ENCODE measurements at regions not wholly inside any gene's neighbourhood (a gene's known extent, or its start where the extent isn't known, plus 50 kb on each side); places are given as distances from the start of the nearest gene placed in this dataset.
A peak's percentile ranks its signal among the peaks of the same experiment; 100 is the strongest.

DNA sequence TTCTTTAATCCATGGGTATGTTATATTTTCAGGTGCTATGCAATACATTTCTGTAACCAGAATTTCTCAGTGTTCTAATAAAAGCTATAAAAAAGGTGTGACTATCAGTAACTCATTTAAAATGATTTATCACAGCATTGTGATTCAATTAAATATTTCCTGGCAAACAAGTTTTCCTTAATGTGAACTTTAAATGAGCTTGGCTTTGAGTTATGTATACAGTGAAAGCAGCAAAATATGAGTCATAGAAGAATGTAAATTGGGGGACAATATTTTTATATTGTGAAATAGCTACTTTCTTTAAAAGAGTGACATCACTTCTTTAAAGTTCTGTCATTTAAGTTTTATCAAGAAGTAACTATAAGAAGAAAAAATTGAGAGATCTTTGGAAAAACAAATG lies 484.9 kb upstream of the MAN1A1 start (continued):
- peak; percentile 38; the same call in 1 of the 2 replicates for TF ChIP-seq CEBPB (IDR thresholded peaks at IDR 0.05; ENCODE audit: borderline replicate concordance, low read depth, low read length)
- no peak for TF ChIP-seq SOX6 (IDR thresholded peaks at IDR 0.05)
- TF ChIP-seq SOX6 (CRISPR knock-in tag; IDR thresholded peaks at IDR 0.05), result no peak
- TF ChIP-seq FOXP1 (IDR thresholded peaks at IDR 0.05), result no peak
- TF ChIP-seq FOXP1 (CRISPR knock-in tag; IDR thresholded peaks at IDR 0.05), result no peak
- TF ChIP-seq RFX5 (IDR thresholded peaks at IDR 0.05; ENCODE audit: low read depth, low read length), result no peak
- TF ChIP-seq, protein P1, sequence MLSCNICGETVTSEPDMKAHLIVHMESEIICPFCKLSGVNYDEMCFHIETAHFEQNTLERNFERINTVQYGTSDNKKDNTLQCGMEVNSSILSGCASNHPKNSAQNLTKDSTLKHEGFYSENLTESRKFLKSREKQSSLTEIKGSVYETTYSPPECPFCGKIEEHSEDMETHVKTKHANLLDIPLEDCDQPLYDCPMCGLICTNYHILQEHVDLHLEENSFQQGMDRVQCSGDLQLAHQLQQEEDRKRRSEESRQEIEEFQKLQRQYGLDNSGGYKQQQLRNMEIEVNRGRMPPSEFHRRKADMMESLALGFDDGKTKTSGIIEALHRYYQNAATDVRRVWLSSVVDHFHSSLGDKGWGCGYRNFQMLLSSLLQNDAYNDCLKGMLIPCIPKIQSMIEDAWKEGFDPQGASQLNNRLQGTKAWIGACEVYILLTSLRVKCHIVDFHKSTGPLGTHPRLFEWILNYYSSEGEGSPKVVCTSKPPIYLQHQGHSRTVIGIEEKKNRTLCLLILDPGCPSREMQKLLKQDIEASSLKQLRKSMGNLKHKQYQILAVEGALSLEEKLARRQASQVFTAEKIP (CRISPR knock-in tag; IDR thresholded peaks at IDR 0.05; ENCODE audit: borderline replicate concordance), result no peak
- no peak for TF ChIP-seq ZNF510 (CRISPR knock-in tag; IDR thresholded peaks at IDR 0.05; ENCODE audit: low read depth)

DNA sequence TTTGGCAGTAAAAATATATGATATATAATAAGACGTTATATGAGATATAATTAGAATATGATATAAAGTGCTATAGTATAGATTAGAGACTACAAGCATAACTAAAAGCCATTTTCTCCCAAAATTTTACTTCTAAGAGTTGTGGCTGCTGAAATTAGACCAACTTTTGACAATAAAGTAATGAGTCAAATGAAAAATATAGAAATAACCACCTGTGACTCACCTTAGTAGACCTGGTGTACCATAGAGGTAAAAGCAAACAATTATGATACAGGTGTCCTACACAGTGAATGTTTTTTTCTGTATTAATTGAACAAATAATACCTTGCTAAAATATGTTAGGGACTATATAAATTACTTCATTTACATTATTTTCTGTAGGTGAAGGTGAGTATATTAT lies 482.9 kb upstream of the MAN1A1 start:
- POLR2A ChIA-PET, result no interaction called here
- H3K79me2 ChIP-seq (ENCODE audit: insufficient read depth, low read length), result no peaks in the 10 kb centered on the region
- no peaks in the 10 kb centered on the region for H3K4me1 ChIP-seq (ENCODE audit: insufficient read depth, low read length)
- no peak overlapping the region for H2AFZ ChIP-seq (ENCODE audit: low read length)
- no peak overlapping the region for H3K4me3 ChIP-seq (replicated peaks in 1 of 3; ENCODE audit: insufficient read depth in 1 of 3, low read depth in 2 of 3, low read length in 3 of 3)
- H3K9ac ChIP-seq (ENCODE audit: insufficient read depth, low read depth, low read length), result no peak overlapping the region
- WGBS (ENCODE audit: low lambda C conversion rate), result 2% methylated on average over 1 of the region's 1 CpG
- intact Hi-C loops (cut with micrococcal nuclease; ENCODE audit: unreplicated experiment), result no loop called here
- H3K9me3 ChIP-seq (ENCODE audit: low read length), result no peaks in the 10 kb centered on the region
- CTCF ChIA-PET (ENCODE audit: low intra/inter-chr PET ratio, low total read pairs), result no interaction called here
- in situ Hi-C loops (cut with HindIII; ENCODE audit: extremely low pct_ligation_motif_present, low pct_unique_long_range_greater_than_20kb), result no loop called here
- ATAC-seq (no peak), DNase-seq (ENCODE audit: low spot score) (no peak), FAIRE-seq (no peak)
- no peaks in the 10 kb centered on the region; a peak in 1 of 5 replicates for H3K27me3 ChIP-seq (ENCODE audit: control insufficient read depth in 1 of 2, insufficient read depth in 2 of 2, low read length in 2 of 2)
- H3K4me2 ChIP-seq (ENCODE audit: low read depth, low read length), result no peak overlapping the region
- no peaks in the 10 kb centered on the region for H4K20me1 ChIP-seq (ENCODE audit: insufficient read depth, low read length)
- no peak overlapping the region for H3K27ac ChIP-seq (ENCODE audit: extremely low read length, insufficient read depth, low read length)
- no TSS peak for BruUV-seq (replicated peaks)
- no peaks in the 10 kb centered on the region for H3K36me3 ChIP-seq (replicated peaks in 1 of 2; ENCODE audit: control insufficient read depth in 1 of 2, insufficient read depth in 2 of 2, low read length in 2 of 2)
- no peak for TF ChIP-seq ZFY (CRISPR knock-in tag; IDR thresholded peaks at IDR 0.05)
- TF ChIP-seq ZNF674 (CRISPR knock-in tag; IDR thresholded peaks at IDR 0.05; ENCODE audit: low read depth), result no peak
- no peak for TF ChIP-seq ZKSCAN5 (CRISPR knock-in tag; IDR thresholded peaks at IDR 0.05)
- no peak for TF ChIP-seq TEAD2 (CRISPR knock-in tag; IDR thresholded peaks at IDR 0.05)
- TF ChIP-seq MTF2 (CRISPR knock-in tag; IDR thresholded peaks at IDR 0.05; ENCODE audit: borderline replicate concordance), result no peak
- TF ChIP-seq CHCHD3 (CRISPR knock-in tag; IDR thresholded peaks at IDR 0.05), result no peak
- no peak for TF ChIP-seq RAD21 (CRISPR knock-in tag; IDR thresholded peaks at IDR 0.05)
- TF ChIP-seq PTBP1 (IDR thresholded peaks at IDR 0.05; ENCODE audit: low read depth, low read length, poor library complexity, severe bottlenecking), result no peak
- TF ChIP-seq, protein P2, sequence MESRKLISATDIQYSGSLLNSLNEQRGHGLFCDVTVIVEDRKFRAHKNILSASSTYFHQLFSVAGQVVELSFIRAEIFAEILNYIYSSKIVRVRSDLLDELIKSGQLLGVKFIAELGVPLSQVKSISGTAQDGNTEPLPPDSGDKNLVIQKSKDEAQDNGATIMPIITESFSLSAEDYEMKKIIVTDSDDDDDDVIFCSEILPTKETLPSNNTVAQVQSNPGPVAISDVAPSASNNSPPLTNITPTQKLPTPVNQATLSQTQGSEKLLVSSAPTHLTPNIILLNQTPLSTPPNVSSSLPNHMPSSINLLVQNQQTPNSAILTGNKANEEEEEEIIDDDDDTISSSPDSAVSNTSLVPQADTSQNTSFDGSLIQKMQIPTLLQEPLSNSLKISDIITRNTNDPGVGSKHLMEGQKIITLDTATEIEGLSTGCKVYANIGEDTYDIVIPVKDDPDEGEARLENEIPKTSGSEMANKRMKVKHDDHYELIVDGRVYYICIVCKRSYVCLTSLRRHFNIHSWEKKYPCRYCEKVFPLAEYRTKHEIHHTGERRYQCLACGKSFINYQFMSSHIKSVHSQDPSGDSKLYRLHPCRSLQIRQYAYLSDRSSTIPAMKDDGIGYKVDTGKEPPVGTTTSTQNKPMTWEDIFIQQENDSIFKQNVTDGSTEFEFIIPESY (CRISPR knock-in tag; IDR thresholded peaks at IDR 0.05), result no peak
- TF ChIP-seq, protein P3, sequence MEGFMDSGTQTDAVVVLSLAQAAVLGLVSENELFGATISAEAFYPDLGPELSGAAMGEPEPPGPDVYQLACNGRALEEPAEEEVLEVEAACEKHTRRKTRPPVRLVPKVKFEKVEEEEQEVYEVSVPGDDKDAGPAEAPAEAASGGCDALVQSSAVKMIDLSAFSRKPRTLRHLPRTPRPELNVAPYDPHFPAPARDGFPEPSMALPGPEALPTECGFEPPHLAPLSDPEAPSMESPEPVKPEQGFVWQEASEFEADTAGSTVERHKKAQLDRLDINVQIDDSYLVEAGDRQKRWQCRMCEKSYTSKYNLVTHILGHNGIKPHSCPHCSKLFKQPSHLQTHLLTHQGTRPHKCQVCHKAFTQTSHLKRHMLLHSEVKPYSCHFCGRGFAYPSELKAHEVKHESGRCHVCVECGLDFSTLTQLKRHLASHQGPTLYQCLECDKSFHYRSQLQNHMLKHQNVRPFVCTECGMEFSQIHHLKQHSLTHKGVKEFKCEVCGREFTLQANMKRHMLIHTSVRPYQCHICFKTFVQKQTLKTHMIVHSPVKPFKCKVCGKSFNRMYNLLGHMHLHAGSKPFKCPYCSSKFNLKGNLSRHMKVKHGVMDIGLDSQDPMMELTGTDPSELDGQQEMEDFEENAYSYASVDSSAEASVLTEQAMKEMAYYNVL (CRISPR knock-in tag; IDR thresholded peaks at IDR 0.05; ENCODE audit: borderline replicate concordance), result no peak
- TF ChIP-seq, protein P4, sequence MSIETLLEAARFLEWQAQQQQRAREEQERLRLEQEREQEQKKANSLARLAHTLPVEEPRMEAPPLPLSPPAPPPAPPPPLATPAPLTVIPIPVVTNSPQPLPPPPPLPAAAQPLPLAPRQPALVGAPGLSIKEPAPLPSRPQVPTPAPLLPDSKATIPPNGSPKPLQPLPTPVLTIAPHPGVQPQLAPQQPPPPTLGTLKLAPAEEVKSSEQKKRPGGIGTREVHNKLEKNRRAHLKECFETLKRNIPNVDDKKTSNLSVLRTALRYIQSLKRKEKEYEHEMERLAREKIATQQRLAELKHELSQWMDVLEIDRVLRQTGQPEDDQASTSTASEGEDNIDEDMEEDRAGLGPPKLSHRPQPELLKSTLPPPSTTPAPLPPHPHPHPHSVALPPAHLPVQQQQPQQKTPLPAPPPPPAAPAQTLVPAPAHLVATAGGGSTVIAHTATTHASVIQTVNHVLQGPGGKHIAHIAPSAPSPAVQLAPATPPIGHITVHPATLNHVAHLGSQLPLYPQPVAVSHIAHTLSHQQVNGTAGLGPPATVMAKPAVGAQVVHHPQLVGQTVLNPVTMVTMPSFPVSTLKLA (IDR thresholded peaks at IDR 0.05), result no peak
